Omental fat pad (tissue), 3 donors: ENCODE measurements at regions not wholly inside any gene's neighbourhood (a gene's known extent, or its start where the extent isn't known, plus 50 kb on each side); places are given as distances from the start of the nearest gene placed in this dataset.
"Not testable (repeated sequence)": the region's sequence is repeated elsewhere in the genome, so short reads cannot be mapped to it uniquely, and the experiment has no call there.

Experiments
- ATAC-seq: fragments of 150-250 bp; one replicate; pipeline ENCODE4 v1.9.1; 2016; ENCODE audit warnings: mild to moderate bottlenecking, moderate library complexity; ENCODE audit not compliant: low FRiP score
- DNase-seq: peaks from one replicate; pipeline ENCODE4 v3.0.0-alpha.2; 2019; ENCODE audit warnings: low spot score
- TF ChIP-seq, protein P1 (sequence below), 3 donors: fragments of 450-650 bp; IDR thresholded peaks; one replicate each; pipeline ENCODE4 v1.5.1; 2016 to 2017; ENCODE audit warnings: antibody characterized with exemption in 3 of 3, mild to moderate bottlenecking in 3 of 3, moderate library complexity in 2 of 3

- no peak for ATAC-seq
- TF ChIP-seq, protein P1, sequence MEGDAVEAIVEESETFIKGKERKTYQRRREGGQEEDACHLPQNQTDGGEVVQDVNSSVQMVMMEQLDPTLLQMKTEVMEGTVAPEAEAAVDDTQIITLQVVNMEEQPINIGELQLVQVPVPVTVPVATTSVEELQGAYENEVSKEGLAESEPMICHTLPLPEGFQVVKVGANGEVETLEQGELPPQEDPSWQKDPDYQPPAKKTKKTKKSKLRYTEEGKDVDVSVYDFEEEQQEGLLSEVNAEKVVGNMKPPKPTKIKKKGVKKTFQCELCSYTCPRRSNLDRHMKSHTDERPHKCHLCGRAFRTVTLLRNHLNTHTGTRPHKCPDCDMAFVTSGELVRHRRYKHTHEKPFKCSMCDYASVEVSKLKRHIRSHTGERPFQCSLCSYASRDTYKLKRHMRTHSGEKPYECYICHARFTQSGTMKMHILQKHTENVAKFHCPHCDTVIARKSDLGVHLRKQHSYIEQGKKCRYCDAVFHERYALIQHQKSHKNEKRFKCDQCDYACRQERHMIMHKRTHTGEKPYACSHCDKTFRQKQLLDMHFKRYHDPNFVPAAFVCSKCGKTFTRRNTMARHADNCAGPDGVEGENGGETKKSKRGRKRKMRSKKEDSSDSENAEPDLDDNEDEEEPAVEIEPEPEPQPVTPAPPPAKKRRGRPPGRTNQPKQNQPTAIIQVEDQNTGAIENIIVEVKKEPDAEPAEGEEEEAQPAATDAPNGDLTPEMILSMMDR (IDR thresholded peaks at IDR 0.05), result no peak
These were observed 193.7 kb upstream of the P2RY1 start for GRCh38 chr3:152641198-152641597.

GRCh38 chr3:152642658-152643057 is 192.3 kb upstream of the P2RY1 start:
- TF ChIP-seq, protein P1 (IDR thresholded peaks at IDR 0.05), result no peak
- ATAC-seq (no peak), DNase-seq (no peak)

More at GRCh38 chr3:152641198-152641597, 193.7 kb upstream of the P2RY1 start:
- no peak for DNase-seq

GRCh38 chr3:152644478-152644877 is 190.5 kb upstream of the P2RY1 start:
- TF ChIP-seq, protein P1 (IDR thresholded peaks at IDR 0.05), result no peak
- no peak for DNase-seq
- ATAC-seq, result no peak

DNA sequence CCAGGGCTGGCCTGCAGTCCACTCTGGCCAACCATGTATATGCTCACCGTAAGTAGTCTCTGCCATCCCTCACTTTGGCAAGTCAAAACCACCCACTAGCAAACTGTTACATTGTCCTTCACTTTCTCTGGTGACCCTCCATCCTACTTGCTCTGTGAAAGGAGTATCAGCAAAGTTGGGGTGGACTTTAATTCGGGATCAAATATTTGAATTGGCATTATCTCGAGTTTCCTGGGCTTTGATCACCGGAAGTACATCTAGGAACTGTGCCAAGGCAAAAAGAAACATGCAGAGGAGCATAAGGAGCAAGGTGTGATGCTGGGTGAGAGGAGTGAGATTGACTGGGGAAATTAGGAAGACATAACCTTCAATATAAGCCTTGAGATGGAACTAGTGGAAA is 188.9 kb upstream of the P2RY1 start:
- TF ChIP-seq, protein P1 (IDR thresholded peaks at IDR 0.05), result no peak
- ATAC-seq (no peak), DNase-seq (no peak)

- TF ChIP-seq, protein P1 (IDR thresholded peaks at IDR 0.05), result no peak
- no peak for ATAC-seq
- no peak for DNase-seq
These were observed 184.8 kb upstream of the P2RY1 start for GRCh38 chr3:152650177-152650576.

DNA sequence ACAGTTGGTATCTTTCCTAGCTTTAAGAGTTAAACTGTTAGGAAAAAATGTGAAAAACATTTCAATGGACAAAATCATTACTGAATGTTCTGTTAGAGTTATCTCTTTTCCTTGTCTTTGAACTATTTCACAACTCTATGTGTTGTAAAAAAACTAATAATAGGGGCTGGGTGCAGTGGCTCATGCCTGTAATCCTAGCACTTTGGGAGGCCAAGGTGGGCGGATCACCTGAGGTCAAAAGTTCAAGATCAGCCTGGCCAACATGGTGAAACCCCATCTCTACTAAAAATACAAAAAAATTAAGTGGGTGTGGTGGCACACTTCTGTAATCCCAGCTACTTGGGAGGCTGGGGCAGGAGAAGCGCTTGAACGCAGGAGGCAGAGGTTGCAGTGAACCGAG is 184.0 kb upstream of the P2RY1 start:
- DNase-seq, ATAC-seq: not testable (repeated sequence)

DNA sequence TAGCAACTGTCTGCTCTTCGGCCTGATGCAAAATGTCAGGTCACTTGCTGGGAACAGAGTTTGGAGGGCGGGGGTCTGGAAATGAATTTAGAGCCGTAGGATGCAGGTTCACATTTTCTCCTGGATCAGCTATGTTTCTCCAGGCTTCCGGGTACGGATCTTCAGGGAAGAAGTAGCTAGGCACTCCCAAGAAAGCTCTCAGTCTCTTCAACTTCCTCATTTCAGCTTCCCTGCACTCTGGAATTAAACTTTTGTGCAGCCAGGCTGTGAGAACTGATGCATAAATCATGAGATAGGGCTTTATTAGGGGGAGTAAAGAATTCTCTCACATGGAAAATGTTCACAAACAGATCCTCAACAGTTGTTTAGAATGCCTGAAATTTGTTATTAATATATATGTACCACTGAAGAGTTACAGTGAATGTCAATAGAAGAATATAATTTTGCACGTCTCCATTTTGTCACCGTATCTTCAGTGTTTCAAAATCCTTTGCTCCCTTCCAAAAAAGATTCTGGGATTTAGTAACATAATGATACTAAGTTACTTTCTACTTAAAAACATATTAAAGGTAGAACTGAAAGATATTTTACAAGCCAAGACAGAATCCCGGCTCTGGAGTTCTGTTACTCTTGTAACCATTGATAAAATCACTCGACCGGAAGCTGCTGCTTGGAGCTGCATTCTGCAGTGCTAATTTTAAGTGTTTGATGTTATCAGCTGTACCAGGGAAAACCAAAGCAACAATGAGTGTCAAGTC is 178.5 kb upstream of the P2RY1 start:
- DNase-seq, result no peak
- ATAC-seq, result no peak
- TF ChIP-seq, protein P1 (IDR thresholded peaks at IDR 0.05), result no peak
